Peyer's patch (tissue), 4 donors: ENCODE measurements at regions not wholly inside any gene's neighbourhood (a gene's known extent, or its start where the extent isn't known, plus 50 kb on each side); places are given as distances from the start of the nearest gene placed in this dataset.

ENCODE experiments used
- DNase-seq, 3 donors: peaks; one replicate each; pipeline ENCODE4 v3.0.0-alpha.2; 2017 to 2019
- H3K27ac ChIP-seq, 4 donors: fragments of 200-600 bp; sonication (generic); one replicate each; pipeline ENCODE4 v1.5.1; 2016 to 2019
- H3K27me3 ChIP-seq, 2 donors: fragments of 200-600 bp; sonication (generic); one replicate each; pipeline ENCODE4 v1.5.1; 2019
- H3K36me3 ChIP-seq, 3 donors: fragments of 200-600 bp; sonication (generic); one replicate each; pipeline ENCODE4 v1.5.1; 2016 to 2019
- H3K4me1 ChIP-seq, 4 donors: fragments of 200-600 bp; sonication (generic); one replicate each; pipeline ENCODE4 v1.5.1; 2016 to 2019
- H3K4me3 ChIP-seq, 4 donors: fragments of 200-600 bp; sonication (generic); 1 replicate in 3 of 4; 2 replicates in 1 of 4; pipeline ENCODE4 v1.5.1; 2016 to 2019; ENCODE audit warnings: mild to moderate bottlenecking in 1 of 4
- H3K9me3 ChIP-seq, 4 donors: fragments of 200-600 bp; sonication (generic); one replicate each; pipeline ENCODE4 v1.5.1; 2016 to 2019; ENCODE audit warnings: mild to moderate bottlenecking in 1 of 4
- POLR2A ChIP-seq, 2 donors: fragments of 450-650 bp; IDR thresholded peaks; one replicate each; pipeline ENCODE4 v1.5.1; 2017; ENCODE audit warnings: antibody characterized with exemption in 2 of 2, mild to moderate bottlenecking in 2 of 2, moderate library complexity in 2 of 2
- TF ChIP-seq, protein P1 (sequence below), 6 experiments: fragments of 450-650 bp in 4 of 6; fragments of 200-600 bp in 2 of 6; sonication (generic) in 1 of 6; IDR thresholded peaks; one replicate each; pipeline ENCODE4 v1.5.1; 2017 to 2019; ENCODE audit warnings: antibody characterized with exemption in 6 of 6, mild to moderate bottlenecking in 3 of 6, moderate library complexity in 1 of 6

DNA sequence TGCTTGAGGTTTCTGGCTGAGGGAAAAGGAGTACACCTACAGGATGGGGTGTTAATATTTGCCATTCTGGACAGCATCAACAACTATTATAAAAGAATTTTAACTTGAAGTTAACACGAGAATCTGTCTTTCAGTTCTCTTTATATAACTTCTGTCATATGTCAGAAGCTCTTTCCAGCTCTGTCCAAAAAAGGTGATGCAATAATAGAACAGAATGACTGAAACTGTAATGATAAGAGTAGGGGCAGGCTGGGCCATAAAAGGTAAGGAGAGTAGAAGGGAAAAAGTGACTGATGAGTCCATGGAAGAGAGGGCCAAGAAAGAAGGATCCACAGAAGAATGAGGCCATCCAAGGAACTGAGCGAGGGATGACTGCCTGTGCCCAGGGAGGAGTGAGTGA is 966.7 kb upstream of the FBXO33 start:
- no peak for TF ChIP-seq POLR2A (IDR thresholded peaks at IDR 0.05)
- TF ChIP-seq, protein P1, sequence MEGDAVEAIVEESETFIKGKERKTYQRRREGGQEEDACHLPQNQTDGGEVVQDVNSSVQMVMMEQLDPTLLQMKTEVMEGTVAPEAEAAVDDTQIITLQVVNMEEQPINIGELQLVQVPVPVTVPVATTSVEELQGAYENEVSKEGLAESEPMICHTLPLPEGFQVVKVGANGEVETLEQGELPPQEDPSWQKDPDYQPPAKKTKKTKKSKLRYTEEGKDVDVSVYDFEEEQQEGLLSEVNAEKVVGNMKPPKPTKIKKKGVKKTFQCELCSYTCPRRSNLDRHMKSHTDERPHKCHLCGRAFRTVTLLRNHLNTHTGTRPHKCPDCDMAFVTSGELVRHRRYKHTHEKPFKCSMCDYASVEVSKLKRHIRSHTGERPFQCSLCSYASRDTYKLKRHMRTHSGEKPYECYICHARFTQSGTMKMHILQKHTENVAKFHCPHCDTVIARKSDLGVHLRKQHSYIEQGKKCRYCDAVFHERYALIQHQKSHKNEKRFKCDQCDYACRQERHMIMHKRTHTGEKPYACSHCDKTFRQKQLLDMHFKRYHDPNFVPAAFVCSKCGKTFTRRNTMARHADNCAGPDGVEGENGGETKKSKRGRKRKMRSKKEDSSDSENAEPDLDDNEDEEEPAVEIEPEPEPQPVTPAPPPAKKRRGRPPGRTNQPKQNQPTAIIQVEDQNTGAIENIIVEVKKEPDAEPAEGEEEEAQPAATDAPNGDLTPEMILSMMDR (IDR thresholded peaks at IDR 0.05): no peak
- no peaks in the 10 kb centered on the region for H3K36me3 ChIP-seq
- H3K27me3 ChIP-seq: no peaks in the 10 kb centered on the region
- no peaks in the 10 kb centered on the region for H3K4me1 ChIP-seq
- H3K4me3 ChIP-seq: no peak overlapping the region
- no peak for DNase-seq
- no peaks in the 10 kb centered on the region for H3K9me3 ChIP-seq
- no peak overlapping the region for H3K27ac ChIP-seq

DNA sequence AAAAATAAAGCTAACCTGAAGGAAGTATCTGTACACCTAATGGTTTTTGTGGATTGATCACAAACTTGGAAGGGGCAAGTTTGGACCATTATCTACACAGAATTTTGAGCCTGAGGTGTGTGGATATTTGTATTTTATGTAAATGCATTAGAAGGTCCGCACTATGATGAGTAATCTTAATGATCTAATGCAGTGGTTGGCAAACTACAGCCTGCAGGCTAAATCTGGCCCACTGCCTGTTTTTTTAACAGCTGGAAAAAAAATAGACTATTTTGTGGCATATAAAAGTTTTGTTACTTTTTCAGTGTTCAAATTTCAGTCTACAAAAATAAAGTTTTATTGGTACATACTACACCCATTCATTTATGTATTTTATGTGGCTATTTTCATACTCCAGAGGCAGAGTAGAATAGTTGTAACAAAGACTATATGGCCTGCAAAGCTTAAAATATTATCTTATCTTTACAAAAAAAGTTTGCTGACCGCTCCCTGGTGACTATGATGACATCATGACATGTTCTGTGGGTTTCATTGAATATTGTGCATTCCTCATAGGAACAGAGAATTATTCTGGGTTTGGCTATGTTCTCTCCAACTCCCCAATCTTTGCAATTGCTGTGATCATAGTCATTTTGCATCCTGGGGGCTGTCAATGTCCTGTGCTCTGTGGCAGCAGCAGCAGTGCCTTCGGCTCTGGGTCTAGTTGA is 962.6 kb upstream of the FBXO33 start:
- DNase-seq: no peak
- no peaks in the 10 kb centered on the region for H3K4me1 ChIP-seq
- no peaks in the 10 kb centered on the region for H3K9me3 ChIP-seq
- H3K4me3 ChIP-seq: no peak overlapping the region
- TF ChIP-seq, protein P1 (IDR thresholded peaks at IDR 0.05): no peak
- TF ChIP-seq POLR2A (IDR thresholded peaks at IDR 0.05): no peak
- H3K27me3 ChIP-seq: no peaks in the 10 kb centered on the region
- H3K27ac ChIP-seq: no peak overlapping the region
- H3K36me3 ChIP-seq: no peaks in the 10 kb centered on the region

DNA sequence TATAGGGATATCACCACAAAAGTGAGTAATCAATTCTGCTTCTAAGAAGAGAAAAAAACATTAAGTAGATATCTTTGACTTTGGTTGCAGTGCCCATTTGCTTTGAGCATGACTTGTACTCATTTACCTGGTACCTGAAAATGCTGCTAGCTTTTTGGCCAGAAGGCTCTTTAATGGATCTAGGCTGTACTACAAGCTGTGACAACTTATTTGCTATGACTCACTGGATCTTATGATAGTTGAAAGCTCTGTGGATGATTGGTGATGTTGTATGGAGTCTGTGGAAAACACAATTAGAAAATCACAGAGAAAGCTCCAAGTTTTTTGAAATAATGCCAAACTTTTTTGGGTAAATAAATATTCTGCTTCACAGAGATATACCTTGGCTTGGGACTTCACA is 960.9 kb upstream of the FBXO33 start:
- H3K36me3 ChIP-seq: no peaks in the 10 kb centered on the region
- H3K4me1 ChIP-seq: no peaks in the 10 kb centered on the region
- no peak overlapping the region for H3K4me3 ChIP-seq
- no peaks in the 10 kb centered on the region for H3K27me3 ChIP-seq
- no peak overlapping the region for H3K27ac ChIP-seq
- H3K9me3 ChIP-seq: no peaks in the 10 kb centered on the region
- TF ChIP-seq POLR2A (IDR thresholded peaks at IDR 0.05): no peak
- TF ChIP-seq, protein P1 (IDR thresholded peaks at IDR 0.05): no peak
- no peak for DNase-seq

DNA sequence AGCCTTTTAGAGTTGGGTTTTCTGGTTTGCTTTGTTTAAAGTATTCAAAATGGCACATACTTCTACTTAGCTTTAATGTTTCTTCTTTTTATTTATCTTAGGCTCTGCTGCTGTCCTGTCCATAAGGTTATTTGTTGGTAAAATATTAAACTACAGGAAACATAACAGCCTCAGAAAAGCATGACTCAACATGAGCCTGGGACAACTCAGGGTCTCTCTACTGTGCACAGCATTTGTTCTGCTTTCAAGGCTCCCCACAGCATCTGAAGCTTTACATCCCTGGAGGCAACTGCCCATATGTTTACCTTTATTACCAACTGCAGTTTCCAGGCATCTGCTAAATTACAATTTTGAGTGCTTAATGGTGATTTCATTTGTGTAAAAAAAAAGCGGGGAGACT is 954.2 kb upstream of the FBXO33 start:
- TF ChIP-seq, protein P1 (IDR thresholded peaks at IDR 0.05): no peak
- TF ChIP-seq POLR2A (IDR thresholded peaks at IDR 0.05): no peak
- no peak overlapping the region for H3K27ac ChIP-seq
- H3K36me3 ChIP-seq: no peaks in the 10 kb centered on the region
- H3K9me3 ChIP-seq: no peaks in the 10 kb centered on the region
- DNase-seq: no peak
- H3K4me3 ChIP-seq: no peak overlapping the region
- no peaks in the 10 kb centered on the region for H3K27me3 ChIP-seq
- H3K4me1 ChIP-seq: no peaks in the 10 kb centered on the region

DNA sequence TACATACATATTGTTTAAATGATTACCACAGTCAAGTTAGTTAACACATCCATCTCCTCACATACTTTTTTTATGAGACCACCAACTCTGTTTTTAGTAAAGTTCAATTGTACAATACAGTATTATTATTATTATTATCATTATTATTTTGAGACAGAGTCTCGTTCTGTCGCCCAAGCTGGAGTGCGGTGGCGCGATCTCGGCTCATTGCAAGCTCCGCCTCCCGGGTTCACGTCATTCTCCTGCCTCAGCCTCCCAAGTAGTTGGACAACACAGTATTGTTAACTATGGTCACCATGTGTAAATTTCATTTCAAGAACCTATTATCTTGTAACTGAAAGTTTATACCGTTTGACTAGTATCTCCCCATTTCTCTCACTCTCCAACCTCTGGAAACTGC is 942.0 kb upstream of the FBXO33 start:
- no peaks in the 10 kb centered on the region for H3K4me1 ChIP-seq
- no peak overlapping the region for H3K4me3 ChIP-seq
- no peaks in the 10 kb centered on the region for H3K27me3 ChIP-seq
- DNase-seq: no peak
- H3K9me3 ChIP-seq: no peaks in the 10 kb centered on the region
- H3K36me3 ChIP-seq: no peaks in the 10 kb centered on the region
- no peak overlapping the region for H3K27ac ChIP-seq
- TF ChIP-seq, protein P1 (IDR thresholded peaks at IDR 0.05): no peak
- TF ChIP-seq POLR2A (IDR thresholded peaks at IDR 0.05): no peak

DNA sequence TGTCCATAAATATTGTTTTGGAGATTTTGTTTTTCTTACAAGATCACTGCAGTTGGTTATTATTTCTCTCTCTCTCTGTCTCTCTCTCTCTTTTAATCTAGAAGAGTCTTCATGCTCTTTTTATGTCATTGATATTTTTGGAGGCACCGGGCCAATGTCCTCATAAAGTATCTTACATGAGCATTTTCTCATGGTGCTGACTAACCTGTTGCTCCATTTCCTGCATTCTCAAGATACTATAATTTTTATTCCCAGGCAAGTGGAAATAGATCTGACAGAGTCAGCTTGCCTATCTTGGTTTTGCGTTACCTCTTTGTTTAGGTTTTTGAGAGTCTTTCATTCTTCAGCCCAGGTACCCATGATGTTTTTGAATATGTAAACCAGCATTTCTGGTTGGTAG is 938.8 kb upstream of the FBXO33 start:
- Histone ChIP-seq H3K36me3 (no peaks in the 10 kb centered on the region), H3K9me3 (no peaks in the 10 kb centered on the region), H3K4me3 (no peak overlapping the region), H3K27me3 (no peaks in the 10 kb centered on the region), H3K27ac (no peak overlapping the region), H3K4me1 (no peaks in the 10 kb centered on the region)
- TF ChIP-seq, protein P1 (IDR thresholded peaks at IDR 0.05): no peak
- TF ChIP-seq POLR2A (IDR thresholded peaks at IDR 0.05): no peak
- DNase-seq: no peak
